GM21381 (cell line): ENCODE measurements at regions not wholly inside any gene's neighbourhood (a gene's known extent, or its start where the extent isn't known, plus 50 kb on each side); places are given as distances from the start of the nearest gene placed in this dataset.

Experiments used
- ATAC-seq: cut with Tn5 transposase; IDR thresholded peaks from one replicate; pipeline ENCODE4 v1.9.1; 2021; ENCODE audit warnings: mild to moderate bottlenecking, moderate library complexity; ENCODE audit not compliant: unreplicated experiment

DNA sequence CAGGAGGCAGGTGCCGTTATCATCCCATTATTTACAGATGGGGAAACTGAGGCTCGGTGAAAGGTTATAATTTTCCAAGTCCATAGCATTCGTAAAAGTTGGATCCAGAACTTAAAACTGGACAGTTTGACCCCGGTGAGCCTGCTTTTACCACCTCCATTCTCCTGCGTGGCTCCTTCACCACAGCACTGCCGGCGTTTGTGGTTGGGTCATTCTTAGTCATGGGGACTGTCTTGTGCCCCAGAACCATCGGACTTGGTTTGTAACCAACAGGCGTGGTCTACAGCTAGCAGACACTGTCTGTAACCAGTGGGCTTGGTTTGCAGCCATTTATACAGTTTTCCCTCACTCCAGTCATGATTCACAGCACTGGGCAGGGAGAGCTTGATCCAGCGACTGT lies 511.3 kb downstream of the NPHP4 start:
- ATAC-seq, result no peak

DNA sequence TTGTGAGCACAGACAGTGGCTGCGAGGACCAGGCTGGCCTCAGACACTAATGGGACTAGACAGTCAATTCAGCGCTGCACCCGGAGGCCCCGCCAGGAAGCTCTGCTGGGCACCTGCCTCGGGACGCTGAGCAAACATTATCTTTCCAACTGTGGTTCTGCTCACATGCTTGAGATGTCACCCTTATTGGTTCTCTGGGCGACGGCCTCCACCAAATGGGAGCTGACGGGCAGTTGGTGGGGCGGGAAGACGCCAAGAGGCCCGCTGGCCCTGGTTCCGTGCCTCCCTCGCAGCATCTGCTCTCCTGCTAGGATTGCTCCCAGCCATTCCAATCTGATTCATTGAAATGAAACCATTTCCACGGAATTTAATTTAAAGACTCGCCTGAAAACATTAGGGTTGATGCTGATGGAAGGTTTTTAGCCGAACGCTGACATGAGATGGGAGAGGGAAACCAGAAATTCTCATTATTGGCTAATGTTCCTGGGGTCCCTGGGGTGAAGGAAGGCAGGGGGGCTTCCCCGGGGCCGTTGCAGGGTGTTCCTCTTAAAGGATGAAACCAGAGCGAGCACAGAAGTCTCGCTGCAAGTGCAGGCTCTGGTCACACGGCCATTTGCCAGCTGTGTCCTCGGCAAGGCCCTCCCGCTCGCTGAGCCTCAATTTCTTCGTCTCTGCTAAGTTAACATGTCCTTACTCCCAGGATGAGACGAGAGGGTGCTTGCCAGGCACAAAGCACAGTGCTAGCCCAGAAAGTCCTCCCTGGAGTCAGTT lies 512.2 kb downstream of the NPHP4 start:
- ATAC-seq, result no peak

DNA sequence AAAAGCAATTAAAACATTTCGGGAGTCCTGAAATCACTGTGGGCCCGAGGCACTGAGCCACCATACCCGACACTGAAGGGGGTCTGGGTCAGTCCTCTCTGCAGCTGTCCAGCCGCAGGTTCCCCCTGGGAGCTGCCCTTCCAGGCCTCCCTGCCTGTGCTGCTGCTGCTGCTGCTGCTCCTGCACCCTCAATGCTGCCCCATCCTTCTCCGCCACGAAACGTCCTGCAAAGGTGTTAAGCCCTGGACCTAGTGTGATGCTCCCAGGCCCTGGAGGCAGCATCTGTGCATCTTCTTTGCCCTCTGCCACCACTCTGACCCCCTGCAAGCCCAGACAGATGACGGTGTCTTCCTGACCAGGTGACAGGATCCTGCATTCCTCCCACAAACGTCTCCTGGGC lies 513.3 kb downstream of the NPHP4 start:
- no peak for ATAC-seq

DNA sequence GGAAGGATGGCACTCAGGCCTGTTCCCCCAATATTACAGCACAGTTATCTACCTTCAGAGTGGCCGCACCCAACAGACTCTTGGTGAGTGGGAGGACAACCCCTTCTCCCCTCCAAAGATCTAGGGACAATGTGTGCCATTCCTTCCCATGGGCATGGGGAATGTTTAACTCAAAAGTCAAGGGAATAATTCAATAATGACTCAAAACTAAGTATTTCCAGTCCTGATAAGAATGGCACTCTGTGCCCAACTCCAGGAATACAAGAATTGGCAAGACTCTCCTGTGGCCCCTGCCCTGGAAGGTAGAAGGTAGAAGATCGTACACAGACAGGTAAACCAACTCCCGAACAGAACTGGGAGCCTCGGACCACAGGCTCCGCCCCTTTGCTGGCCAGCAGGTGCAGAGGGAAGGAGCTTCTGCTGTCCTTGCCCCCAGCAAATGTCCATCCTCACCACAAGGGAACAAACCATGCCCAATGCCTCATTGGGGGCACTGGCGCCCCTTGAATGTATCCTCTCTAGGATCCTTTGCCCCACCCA lies 514.0 kb downstream of the NPHP4 start:
- no peak for ATAC-seq

DNA sequence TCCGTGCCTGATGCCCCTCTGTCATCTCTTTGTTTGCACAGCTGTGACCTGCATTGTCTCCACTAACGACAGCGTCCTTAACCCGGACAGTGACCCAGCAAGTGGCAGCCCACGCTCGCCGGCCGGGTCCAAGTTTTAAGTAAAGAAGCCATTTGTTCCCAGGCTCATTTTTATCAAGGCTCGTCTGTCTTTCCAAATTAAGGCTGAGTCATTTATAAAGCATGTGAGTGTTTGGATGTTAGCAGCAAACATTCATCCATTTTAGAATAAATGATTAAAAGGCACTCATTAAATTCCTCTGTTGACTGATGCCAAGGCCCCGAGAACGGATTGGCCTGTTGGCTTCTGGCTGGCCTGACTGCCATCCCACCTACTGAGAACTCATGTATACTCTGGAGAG lies 514.5 kb downstream of the NPHP4 start:
- no peak for ATAC-seq

DNA sequence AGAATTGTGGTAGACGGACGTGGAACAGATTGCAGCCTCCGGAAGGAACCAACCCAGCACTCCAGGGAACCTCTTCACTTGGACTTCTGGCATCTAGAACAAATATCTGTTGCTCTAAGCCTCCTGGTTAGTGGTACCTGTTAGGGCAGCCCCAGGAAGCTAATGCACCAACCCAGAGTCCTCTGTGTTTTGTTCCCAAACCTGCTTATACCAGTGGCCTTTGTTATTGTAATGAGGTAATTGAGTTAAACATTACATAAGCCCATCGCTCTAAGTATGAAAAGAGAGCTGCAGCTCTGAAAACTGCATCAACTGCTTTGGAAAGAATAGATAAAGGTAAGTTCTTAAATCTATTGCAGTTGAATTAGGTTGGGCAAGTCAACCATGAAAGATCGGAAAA lies 516.7 kb downstream of the NPHP4 start:
- no peak for ATAC-seq

DNA sequence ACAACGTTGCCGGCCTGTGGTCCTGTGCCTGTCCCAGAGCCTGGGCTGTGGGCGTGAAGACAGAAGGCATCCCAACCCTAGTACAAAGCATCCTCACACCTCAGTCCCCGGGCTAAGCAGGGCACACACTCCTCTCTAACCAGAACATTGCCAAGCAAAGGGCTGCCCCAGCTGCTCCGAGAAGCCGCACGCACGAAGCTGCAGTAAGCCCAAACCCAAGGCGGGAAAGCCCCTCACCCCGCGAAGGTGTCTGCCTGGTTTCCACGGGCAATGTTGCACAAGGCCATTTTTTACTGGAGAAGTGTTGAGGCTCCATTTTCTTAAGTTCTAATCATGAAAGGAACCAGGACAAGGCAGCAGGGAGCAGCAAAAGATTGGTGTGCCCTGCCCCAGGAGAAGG lies 519.0 kb downstream of the NPHP4 start:
- ATAC-seq, result no peak

DNA sequence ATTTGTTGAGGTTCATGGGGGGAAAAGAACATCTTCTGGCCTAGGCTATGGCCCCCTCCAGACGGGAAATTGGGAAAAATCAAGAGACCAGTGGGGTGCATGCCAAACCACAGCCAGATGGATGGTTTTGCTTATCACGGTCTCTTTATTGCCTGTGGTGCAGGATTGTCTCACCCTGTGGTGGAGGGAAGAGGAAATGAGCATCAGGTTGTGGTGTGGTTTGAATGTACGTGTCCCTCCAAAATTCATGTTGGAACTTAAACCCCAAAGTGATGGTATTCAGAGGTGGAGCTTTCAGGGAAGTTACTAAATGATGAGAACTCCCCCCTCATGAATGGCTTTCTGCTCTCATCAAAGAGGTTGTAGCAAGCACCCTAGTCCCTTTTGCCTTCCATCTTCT lies 525.7 kb downstream of the NPHP4 start:
- no peak for ATAC-seq

DNA sequence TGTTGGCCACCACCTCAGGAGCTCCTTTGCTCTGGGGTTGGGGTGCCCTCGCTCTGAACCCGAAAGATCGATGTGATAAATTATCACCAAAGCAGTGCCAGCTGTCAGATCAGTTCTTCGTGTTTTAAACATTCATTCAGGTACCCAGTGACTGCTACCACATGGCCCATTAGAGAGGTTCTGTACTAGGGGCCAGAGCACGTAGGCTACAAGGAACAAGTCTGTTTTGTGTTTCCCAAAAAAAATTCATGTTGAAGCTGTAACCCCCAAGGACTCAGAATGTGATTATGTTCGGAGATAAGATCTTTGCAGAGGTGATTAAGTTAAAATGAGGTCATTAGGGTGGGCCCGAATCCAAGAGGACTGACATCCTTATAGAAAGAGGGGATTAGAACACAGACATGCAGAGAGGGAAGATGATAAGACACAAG lies 526.9 kb downstream of the NPHP4 start:
- no peak for ATAC-seq

DNA sequence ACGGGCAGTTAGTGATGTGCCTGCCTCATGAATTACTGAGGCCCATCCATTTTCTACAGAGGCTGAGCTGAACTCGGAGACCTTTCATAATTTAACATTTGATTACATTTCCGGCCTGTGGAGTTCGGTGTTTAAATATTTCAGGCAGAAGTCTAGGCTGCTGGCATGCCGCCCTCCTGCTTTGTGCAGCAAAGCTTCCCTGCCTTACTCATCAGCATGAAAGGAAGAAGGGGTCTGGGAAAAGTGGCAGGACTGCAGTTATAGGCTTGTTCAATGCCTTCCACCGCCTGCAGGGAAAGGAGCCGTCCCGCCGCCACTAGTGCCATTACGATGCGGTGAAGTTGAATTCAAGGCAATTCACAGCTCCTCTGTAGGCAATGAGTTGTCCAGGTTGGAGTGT lies 527.9 kb downstream of the NPHP4 start:
- no peak for ATAC-seq

DNA sequence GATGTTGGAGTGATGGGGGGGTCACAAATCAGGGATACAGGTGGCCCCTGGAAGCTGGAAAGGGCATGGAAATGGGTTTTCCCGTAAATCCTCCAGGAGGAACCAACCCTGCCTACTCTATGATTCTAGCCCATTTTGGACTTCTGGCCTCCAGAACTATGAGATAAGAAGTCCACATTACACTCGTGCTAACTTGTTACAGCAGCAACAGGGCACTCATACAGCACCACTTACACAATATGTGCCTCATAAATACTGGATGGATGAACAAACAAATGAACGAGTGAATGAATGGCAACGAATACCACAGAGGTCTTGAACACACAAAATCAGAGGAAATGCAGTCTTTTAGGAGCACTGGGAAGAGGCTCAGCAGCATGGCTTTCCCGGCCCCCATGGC lies 531.3 kb downstream of the NPHP4 start:
- no peak for ATAC-seq

DNA sequence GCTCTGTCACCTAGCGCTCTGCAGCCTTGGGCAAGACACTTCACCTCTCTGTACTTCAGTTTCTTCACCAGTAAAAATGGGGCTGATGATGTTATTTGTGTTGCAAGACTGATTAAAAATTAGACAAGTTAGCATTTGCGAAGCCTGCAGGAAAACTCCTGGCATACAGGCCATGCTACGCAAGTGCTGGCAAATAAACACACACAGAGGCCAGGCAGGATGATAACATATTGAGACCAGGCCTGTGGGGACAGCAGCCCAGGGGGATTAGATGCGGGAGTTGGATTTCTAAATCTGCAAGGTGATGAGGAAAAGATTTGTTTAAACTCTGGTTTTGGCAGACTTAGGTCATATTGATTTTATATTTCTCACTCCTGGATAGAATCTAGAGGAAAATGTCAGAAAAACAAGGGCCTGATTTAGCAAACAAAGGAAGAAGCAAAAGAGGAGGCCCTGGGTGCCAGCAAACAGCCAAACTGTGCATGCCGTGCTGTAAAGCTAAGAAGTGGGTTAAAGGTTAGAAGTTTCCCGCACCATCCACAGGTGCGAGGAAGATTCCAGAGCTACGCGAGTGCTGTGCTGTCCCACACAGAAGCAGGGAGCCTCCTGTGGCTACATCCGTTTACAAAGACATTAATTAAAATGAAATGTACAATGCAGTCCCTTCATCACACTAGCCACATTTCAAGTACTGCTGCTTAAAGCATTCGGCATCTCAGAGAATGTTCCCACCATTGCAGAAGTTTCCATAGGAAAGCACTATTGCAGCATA lies 532.2 kb downstream of the NPHP4 start:
- ATAC-seq, result no peak

DNA sequence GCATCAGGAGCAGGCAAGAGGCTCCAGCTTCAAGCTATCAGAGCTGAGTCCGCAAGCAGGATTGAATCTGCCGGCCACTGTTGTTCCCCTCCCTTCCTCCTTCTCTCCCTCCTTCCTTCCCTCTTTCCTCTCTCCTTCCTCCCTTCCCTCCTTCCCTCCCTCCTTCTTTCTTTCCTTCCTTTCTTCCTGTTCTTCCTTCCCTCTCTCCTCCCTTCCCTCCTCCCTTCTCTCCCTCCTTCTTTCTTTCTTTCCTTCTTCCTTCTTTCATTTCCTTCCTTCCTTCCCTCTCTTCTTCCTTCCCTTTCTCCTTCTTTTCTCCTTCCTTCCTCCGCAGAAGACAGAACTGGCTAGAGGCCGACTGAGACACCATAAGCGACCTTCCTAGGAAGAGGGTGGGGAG lies 534.0 kb downstream of the NPHP4 start:
- ATAC-seq, result no peak

DNA sequence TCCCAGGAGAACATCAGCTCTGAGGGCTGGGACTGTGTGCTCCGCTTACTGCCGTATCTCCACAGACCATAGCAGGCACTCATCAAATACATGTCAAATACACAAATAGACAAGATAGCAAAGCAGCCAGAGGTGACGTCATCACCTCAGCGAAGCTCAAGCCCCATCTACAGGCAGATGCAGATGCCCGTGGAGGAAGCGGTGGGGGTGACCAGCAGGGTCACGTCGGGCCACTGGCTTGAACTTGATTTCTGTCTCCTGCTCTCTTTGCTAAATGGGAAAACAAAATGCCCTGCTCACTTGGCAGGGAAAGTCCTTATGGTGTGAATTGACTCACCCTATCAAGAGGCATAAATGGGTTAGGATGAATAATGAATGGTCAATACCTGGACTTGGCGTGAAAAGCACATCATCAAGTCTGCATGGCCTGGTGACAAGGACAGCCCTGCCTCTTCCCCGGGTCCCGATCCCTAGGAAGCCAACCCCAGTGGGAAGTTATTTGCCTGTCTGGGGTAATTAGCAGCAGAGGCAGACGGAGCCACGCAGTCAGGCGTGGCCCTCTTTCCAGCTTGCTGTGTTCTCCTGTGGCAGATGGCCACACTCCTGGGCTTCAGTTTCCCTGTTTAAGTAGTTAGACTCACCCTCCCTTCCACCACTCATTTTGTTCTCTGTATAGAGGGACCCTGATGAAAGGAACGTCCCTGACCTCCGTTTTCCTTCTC lies 536.0 kb downstream of the NPHP4 start:
- ATAC-seq, result no peak

DNA sequence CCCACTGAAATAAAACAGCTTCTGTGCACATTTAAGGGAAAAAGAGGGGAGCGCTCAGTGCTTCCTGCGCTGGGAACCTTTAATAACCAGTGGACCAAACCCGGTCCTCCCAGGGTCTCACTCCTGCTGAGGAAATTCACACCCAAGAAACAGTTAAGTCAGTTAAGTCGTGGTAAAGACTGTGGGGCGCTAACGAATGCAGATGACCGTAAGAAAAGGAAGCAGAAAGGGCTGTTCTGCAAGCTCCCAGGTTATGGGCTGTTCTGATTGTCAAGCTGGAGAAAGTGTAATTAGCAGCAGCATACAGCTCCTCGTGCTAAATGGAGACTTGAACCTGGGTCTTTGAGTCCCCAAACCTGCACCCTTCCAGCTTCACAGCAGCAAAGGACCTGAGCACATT lies 536.6 kb downstream of the NPHP4 start:
- no peak for ATAC-seq

DNA sequence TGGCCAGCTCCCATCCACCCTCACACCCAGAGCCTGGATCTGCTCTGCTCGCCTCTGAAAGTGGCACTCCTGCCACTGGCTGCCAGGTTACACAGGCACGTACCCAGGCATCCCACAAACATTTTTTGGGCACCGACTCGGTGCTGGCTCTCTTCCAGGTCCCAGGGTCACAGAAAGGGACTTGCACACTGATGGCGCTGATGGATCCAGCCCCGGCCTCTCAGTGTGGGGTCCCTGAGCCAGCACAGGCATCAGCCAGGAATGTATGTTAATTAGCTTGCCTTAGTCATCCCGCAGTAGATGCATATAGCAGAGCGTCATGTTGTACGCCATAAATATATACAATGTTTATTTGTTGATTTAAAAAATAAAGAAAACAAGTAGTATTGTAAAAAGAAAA lies 537.2 kb downstream of the NPHP4 start:
- no peak for ATAC-seq

DNA sequence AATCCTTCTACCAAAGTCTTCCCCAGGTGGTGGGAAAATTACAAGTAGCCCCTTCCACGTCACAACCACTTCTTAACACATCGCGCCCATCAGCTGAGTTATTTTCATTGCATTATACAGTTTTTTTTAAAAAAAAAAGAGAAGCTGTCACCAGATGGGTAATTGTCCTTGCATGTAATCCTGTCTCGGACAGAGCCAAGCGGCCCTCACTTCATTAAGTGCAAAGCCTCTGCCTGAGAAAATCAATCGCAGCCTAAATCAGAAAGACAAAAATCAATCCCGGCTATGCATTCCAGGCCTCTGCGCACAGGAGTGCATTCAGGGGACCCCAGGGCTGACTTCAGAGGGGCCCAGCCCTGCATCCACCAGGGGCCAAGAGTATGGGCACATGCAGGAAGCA lies 538.9 kb downstream of the NPHP4 start:
- no peak for ATAC-seq

DNA sequence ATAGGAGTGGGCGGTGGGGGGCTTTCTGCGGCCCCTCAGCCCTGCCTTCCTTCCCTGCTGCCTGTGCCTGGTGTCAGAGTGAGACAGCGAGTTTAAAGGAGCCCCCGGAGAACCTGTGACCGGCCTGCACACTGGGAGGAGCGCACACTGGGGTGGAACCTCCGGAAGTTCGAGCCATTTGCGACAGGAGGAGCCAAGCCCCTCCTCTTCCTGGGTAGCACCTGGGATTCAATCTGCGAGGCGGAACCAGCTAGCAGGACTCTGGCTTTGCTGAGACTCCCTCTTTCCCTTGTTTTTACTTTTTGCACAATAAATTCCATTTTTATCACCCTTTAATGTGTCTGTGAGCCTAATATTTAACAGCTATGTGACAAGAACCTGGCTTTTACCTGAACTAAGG lies 540.6 kb downstream of the NPHP4 start:
- no peak for ATAC-seq

DNA sequence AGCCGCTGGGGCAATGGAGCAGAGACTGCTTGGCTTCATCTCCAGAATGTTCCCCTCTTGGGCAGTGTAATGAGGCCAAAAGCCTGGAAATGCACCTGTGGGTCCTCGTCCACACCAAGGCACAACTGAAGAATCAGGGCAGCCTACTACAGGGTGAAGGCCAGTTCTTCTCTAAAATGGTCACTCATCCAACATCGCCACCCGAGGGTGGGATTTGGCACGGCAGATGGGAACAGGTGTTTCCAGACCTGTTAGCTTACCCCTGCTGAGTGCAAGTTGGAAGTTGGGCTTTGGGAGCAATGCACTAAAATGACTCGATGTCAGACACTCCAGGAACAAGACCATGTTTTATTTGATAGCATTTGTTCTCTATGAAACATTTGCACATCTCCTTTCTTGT lies 543.7 kb downstream of the NPHP4 start:
- no peak for ATAC-seq

DNA sequence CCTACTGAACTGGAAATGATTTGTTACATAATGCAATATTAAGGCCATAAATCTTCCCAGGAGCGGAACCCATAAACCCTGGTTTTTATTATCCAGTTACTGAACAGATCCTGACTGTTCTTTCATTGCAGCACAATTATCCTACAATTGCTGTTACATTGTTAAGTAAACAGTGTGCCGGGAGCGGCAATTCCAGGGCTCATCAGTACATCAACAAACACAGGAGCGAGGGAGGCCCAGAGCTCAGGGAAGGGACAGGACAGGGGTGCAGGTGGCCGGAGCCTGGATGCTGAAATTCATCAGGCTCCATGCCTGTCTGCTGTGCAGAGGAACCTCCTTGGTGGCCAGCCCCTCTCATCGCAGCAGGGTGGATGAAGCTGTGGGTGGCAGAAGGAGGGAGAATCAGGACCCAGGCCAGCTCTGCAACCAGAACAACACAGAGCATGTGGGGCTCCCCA lies 544.7 kb downstream of the NPHP4 start:
- ATAC-seq, result no peak

DNA sequence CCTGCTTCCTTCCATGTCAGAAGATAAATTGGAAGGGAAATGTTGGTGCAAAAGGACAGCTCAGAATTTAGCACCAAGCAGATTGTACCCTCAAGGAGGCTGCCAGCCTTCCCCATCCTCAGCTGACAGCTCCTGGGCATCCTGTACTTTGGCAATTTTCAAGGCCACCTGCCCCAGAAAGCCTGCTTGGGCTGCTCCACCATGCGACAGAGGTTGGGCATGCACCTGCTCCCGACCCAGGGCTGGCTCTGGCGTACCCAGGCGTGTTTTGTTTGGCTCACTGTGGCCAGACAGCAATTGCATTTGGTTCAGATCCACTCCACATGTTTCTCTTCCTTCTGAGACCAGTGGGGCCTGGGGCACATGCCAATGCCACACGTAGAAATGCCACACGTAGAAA lies 547.8 kb downstream of the NPHP4 start:
- no peak for ATAC-seq

DNA sequence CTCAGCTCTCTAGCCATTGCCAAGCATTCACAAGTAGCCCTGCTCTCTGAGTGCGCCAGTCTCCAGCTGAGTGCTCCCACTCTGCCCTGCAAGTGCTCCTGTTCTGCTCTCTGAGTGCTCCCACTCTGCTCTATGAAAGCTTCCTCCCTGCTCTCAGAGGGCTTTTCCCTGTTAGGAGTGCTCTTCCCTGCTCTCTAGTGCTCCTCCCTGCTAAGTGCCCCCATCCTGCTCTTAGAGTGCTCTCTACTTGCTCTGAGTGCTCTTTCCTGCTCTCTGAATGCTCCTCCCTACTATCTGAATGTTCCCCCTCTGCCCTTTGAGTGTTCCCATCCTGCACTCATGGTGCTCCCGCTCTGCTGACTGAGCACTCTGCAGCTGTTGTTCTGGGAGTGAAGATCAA lies 555.4 kb downstream of the NPHP4 start:
- ATAC-seq, result no peak
